ENCODE measurements at regions not wholly inside any gene's neighbourhood (a gene's known extent, or its start where the extent isn't known, plus 50 kb on each side); places are given as distances from the start of the nearest gene placed in this dataset.

DNA sequence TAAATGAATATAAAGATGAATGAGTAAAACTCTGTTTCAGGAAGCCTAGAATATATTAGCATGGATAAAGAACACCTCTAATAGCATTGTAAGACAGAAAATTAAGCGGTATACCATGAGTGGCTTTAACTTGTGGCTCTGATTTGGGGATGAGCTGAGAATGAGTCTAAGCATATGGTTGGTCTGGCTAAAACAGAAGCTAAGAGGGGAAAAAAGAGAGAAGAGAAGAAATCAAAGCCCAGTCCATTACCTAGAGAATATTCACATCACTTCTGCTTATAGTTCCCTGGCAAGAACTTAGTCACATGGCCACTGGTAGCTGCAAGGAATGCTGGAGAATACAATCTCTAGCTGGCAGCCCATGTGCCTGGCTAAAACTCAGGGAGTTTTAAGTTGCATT, 414.5 kb downstream of the PRDM5 start:
- in situ Hi-C loops (cut with MboI; ENCODE audit: low sequenced_read_pairs in 4 of 4): no loop called here
- no peaks in the 10 kb centered on the region for H3K9me3 ChIP-seq
- TF ChIP-seq, protein P1, sequence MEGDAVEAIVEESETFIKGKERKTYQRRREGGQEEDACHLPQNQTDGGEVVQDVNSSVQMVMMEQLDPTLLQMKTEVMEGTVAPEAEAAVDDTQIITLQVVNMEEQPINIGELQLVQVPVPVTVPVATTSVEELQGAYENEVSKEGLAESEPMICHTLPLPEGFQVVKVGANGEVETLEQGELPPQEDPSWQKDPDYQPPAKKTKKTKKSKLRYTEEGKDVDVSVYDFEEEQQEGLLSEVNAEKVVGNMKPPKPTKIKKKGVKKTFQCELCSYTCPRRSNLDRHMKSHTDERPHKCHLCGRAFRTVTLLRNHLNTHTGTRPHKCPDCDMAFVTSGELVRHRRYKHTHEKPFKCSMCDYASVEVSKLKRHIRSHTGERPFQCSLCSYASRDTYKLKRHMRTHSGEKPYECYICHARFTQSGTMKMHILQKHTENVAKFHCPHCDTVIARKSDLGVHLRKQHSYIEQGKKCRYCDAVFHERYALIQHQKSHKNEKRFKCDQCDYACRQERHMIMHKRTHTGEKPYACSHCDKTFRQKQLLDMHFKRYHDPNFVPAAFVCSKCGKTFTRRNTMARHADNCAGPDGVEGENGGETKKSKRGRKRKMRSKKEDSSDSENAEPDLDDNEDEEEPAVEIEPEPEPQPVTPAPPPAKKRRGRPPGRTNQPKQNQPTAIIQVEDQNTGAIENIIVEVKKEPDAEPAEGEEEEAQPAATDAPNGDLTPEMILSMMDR (IDR thresholded peaks at IDR 0.05 in 4 of 5, conservative IDR thresholded peaks at IDR 0.05 in 1 of 5): no peak
- TF ChIP-seq POLR2A (IDR thresholded peaks at IDR 0.05): no peak
- H3K4me3 ChIP-seq: no peak overlapping the region
- intact Hi-C loops (cut with DNase I; ENCODE audit: low total_unique reads): no loop called here
- H3K27me3 ChIP-seq: no peaks in the 10 kb centered on the region
- no peaks in the 10 kb centered on the region for H3K4me1 ChIP-seq
- DNase-seq: no peak
- H3K27ac ChIP-seq: no peak overlapping the region
- no peak for ATAC-seq
- H3K36me3 ChIP-seq: no peaks in the 10 kb centered on the region

DNA sequence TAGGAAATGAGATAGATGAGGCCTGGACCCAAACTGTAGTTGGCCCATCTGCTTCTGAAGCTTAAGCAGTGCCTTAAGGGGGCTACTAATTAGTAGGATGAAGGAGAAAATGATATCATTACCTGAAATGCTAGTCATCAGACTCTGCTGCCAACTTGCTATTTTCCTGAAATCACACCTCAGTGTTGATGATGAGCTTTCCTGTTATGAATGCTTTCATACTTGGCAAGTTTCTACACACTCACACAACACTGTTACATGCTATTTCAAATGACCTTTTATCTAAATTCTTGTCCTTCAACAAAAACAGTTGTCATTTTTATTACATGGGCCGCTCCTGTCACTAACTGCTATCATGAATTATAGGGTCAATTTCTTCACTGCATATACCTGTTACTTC, 416.0 kb downstream of the PRDM5 start:
- Histone ChIP-seq H3K36me3 (no peaks in the 10 kb centered on the region), H3K27ac (no peak overlapping the region), H3K4me1 (no peaks in the 10 kb centered on the region), H3K4me3 (no peak overlapping the region), H3K9me3 (no peaks in the 10 kb centered on the region), H3K27me3 (no peaks in the 10 kb centered on the region)
- in situ Hi-C loops (cut with MboI; ENCODE audit: low sequenced_read_pairs in 4 of 4): no loop called here
- DNase-seq (no peak), ATAC-seq (no peak)
- TF ChIP-seq, protein P1 (IDR thresholded peaks at IDR 0.05 in 4 of 5, conservative IDR thresholded peaks at IDR 0.05 in 1 of 5): no peak
- no peak for TF ChIP-seq POLR2A (IDR thresholded peaks at IDR 0.05)
- intact Hi-C loops (cut with DNase I; ENCODE audit: low total_unique reads): no loop called here

DNA sequence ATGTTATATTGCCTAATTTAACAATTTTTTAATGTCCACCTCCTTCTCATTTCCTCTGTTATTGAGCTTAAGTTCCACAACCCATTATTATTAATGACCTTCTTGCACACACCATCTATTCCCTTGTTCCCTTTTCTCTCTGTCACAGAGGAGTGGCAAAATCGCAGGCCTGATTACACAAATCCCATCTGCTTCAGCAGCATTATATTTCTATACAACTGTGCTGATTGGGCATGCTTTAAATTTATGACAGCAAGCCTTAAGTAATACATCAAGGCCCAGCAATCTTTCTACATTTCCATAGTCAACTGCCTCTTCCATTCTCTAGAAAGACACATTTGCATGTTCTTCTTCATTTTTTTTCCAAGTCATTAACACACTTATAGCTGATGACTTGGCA, 423.8 kb downstream of the PRDM5 start:
- Histone ChIP-seq H3K4me3 (no peak overlapping the region), H3K27me3 (no peaks in the 10 kb centered on the region), H3K9me3 (no peaks in the 10 kb centered on the region), H3K36me3 (no peaks in the 10 kb centered on the region), H3K27ac (no peak overlapping the region), H3K4me1 (no peaks in the 10 kb centered on the region)
- in situ Hi-C loops (cut with MboI; ENCODE audit: low sequenced_read_pairs in 4 of 4) (no loop called here), intact Hi-C loops (cut with DNase I; ENCODE audit: low total_unique reads) (no loop called here)
- no peak for DNase-seq
- no peak for ATAC-seq
- TF ChIP-seq POLR2A (IDR thresholded peaks at IDR 0.05): no peak
- TF ChIP-seq, protein P1 (IDR thresholded peaks at IDR 0.05 in 4 of 5, conservative IDR thresholded peaks at IDR 0.05 in 1 of 5): no peak

DNA sequence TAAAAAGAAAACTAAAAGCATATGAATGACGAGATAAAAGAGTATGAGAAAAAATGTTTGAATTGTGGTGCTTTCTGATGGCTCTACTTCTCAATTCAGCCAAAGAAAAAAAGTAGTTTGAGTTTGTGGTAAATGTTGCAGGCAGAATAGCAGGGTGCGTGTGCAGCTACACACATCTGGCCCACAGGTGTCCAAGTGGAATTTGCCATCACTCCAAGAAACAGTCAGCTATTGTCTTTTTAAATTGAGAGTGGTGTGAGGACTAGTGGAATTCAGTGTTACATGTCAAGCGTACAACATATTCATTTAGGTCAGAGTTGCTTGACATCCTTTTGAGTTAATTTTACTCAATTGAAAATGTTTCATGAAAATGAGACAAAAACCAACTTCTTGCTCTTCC, 424.8 kb upstream of the MAD2L1 start:
- Histone ChIP-seq H3K27ac (no peak overlapping the region), H3K4me1 (no peaks in the 10 kb centered on the region), H3K27me3 (no peaks in the 10 kb centered on the region), H3K9me3 (no peaks in the 10 kb centered on the region), H3K4me3 (no peak overlapping the region), H3K36me3 (no peaks in the 10 kb centered on the region)
- TF ChIP-seq, protein P1 (IDR thresholded peaks at IDR 0.05 in 4 of 5, conservative IDR thresholded peaks at IDR 0.05 in 1 of 5): no peak
- no peak for TF ChIP-seq POLR2A (IDR thresholded peaks at IDR 0.05)
- ATAC-seq: no peak
- DNase-seq: no peak
- intact Hi-C loops (cut with DNase I; ENCODE audit: low total_unique reads): no loop called here
- in situ Hi-C loops (cut with MboI; ENCODE audit: low sequenced_read_pairs in 4 of 4): no loop called here

DNA sequence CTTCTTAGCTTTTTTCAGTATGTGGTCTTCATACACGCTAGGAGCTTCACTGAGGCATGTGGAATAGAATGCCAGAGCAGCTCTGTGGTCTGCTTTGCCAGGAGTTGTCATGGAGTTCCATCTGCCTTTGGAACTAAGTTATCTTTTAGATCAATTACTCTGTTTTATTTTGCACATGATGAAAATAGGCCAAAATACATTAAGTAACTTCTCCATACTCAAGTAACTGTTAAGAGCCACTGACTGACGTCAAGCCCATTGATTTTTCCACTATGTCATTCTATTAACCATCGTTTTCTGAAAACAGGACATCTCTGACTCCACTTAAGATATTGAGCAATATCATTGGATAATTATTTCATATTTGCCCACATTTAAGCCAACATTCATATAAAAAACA, 415.1 kb upstream of the MAD2L1 start:
- DNase-seq (no peak), ATAC-seq (no peak)
- intact Hi-C loops (cut with DNase I; ENCODE audit: low total_unique reads) (no loop called here), in situ Hi-C loops (cut with MboI; ENCODE audit: low sequenced_read_pairs in 4 of 4) (no loop called here)
- H3K36me3 ChIP-seq: no peaks in the 10 kb centered on the region
- TF ChIP-seq POLR2A (IDR thresholded peaks at IDR 0.05): no peak
- TF ChIP-seq, protein P1 (IDR thresholded peaks at IDR 0.05 in 4 of 5, conservative IDR thresholded peaks at IDR 0.05 in 1 of 5): no peak
- H3K27ac ChIP-seq: no peak overlapping the region
- H3K9me3 ChIP-seq: no peaks in the 10 kb centered on the region
- no peaks in the 10 kb centered on the region for H3K27me3 ChIP-seq
- no peaks in the 10 kb centered on the region for H3K4me1 ChIP-seq
- no peak overlapping the region for H3K4me3 ChIP-seq
